ENCODE measurements at regions not wholly inside any gene's neighbourhood (a gene's known extent, or its start where the extent isn't known, plus 50 kb on each side); places are given as distances from the start of the nearest gene placed in this dataset.

- TF ChIP-seq RXRA (IDR thresholded peaks at IDR 0.05; ENCODE audit: insufficient read depth, low read depth, low read length) (no peak), POLR2A (IDR thresholded peaks at IDR 0.05; ENCODE audit: control extremely low read depth in 1 of 2, low read depth in 2 of 2, low read length in 2 of 2) (no peak), TAF1 (IDR thresholded peaks at IDR 0.05; ENCODE audit: low read depth, low read length) (no peak), CEBPB (IDR thresholded peaks at IDR 0.05; ENCODE audit: low read depth, low read length) (no peak), POLR2AphosphoS5 (IDR thresholded peaks at IDR 0.05; ENCODE audit: low read depth, low read length) (no peak), EP300 (IDR thresholded peaks at IDR 0.05; ENCODE audit: borderline replicate concordance in 1 of 2, low read depth in 2 of 2, low read length in 2 of 2) (no peak), CTCF (IDR thresholded peaks at IDR 0.05; ENCODE audit: control extremely low read depth in 1 of 3, insufficient read depth in 1 of 3, low read depth in 1 of 3, low read length in 3 of 3) (no peak), EZH2 (IDR thresholded peaks at IDR 0.05; ENCODE audit: low read depth, low read length, severe bottlenecking) (no peak), MAFK (IDR thresholded peaks at IDR 0.05; ENCODE audit: low read depth, low read length) (no peak), ZNF274 (IDR thresholded peaks at IDR 0.05; ENCODE audit: borderline replicate concordance, extremely low read depth, low read length) (no peak), ATF3 (IDR thresholded peaks at IDR 0.05; ENCODE audit: insufficient read depth, low read depth, low read length) (no peak)
Observed at GRCh38 chrX:3440981-3441380, 94.5 kb upstream of the MXRA5 start.

Measured in H1 (cell line).